K562 (cell line): ENCODE measurements at regions not wholly inside any gene's neighbourhood (a gene's known extent, or its start where the extent isn't known, plus 50 kb on each side); places are given as distances from the start of the nearest gene placed in this dataset.

Experiments
- ATAC-seq: fragments of 200-7000 bp; cut with Tn5 transposase; 3 replicates; pipeline ENCODE4 v1.9.1; 2020; ENCODE audit warnings: moderate library complexity
- BruUV-seq: library from RNA; stranded (reverse); fragments of 400-500 nt; replicated peaks from 2 replicates; lab custom pipeline; 2021; lab: Mats Ljungman, UMichigan
- CTCF ChIA-PET: fragments of 300-600 bp; formaldehyde crosslinking; extraction: SDS; loops from one replicate; lab custom pipeline; 2021; ENCODE audit warnings: low intra/inter-chr PET ratio; lab: Yijun Ruan, JAX
- POLR2A ChIA-PET: fragments of 300-600, 350-650 bp; sonication (Branson Sonifier 250); formaldehyde crosslinking; extraction: SDS; loops from one replicate; lab custom pipeline; 2021; ENCODE audit warnings: antibody characterized with exemption, inconsistent platforms; lab: Yijun Ruan, JAX
- DNase-seq, 4 experiments: peaks; one replicate each; pipeline versions ENCODE4 v3.0.0 to v3.0.0-alpha.2; 2011 to 2018; ENCODE audit warnings: low spot score in 3 of 4, mixed read lengths in 3 of 4; ENCODE audit errors: extremely low read depth in 1 of 4
- FAIRE-seq: peaks from 2 replicates; lab custom pipeline; 2011; peaks lifted over from hg19 to GRCh38; lab: Jason Lieb, UNC
- H2AFZ ChIP-seq: 2 replicates; pipeline ENCODE4 v1.6.0; 2011; ENCODE audit warnings: low read depth, low read length, control low read depth, inconsistent platforms
- H3K27ac ChIP-seq: fragments of 200-600 bp; 3 replicates; pipeline ENCODE4 v1.8.0; 2011; ENCODE audit warnings: low read depth, mild to moderate bottlenecking, control low read depth, inconsistent platforms, low read length, moderate library complexity, mixed read lengths; ENCODE audit errors: extremely low read depth
- H3K27me3 ChIP-seq, 2 experiments: fragments of 300-600 bp in 1 of 2; 2 replicates in 1 of 2; 3 replicates in 1 of 2; pipeline versions ENCODE4 v1.6.0 to v1.8.0; 2011; ENCODE audit warnings: inconsistent platforms in 2 of 2, low read length in 2 of 2, mild to moderate bottlenecking in 1 of 2, mixed read lengths in 1 of 2, moderate library complexity in 1 of 2; ENCODE audit not compliant: control insufficient read depth in 2 of 2, insufficient read depth in 2 of 2
- H3K36me3 ChIP-seq: fragments of 300-600 bp; 3 replicates; pipeline ENCODE4 v1.8.0; 2011; ENCODE audit warnings: mild to moderate bottlenecking, low read length, inconsistent platforms; ENCODE audit not compliant: control insufficient read depth, insufficient read depth
- H3K4me1 ChIP-seq, 2 experiments: fragments of 200-600 bp in 1 of 2; replicated peaks in 1 of 2; 2 replicates in 1 of 2; 3 replicates in 1 of 2; pipeline versions ENCODE4 v1.5.1 to v1.8.0; 2011; ENCODE audit warnings: inconsistent platforms in 2 of 2, low read length in 2 of 2, mild to moderate bottlenecking in 1 of 2, mixed read lengths in 1 of 2, moderate library complexity in 1 of 2; ENCODE audit not compliant: control insufficient read depth in 2 of 2, insufficient read depth in 2 of 2
- H3K4me2 ChIP-seq: 2 replicates; pipeline ENCODE4 v1.6.1; 2011; ENCODE audit warnings: low read length, control low read depth, inconsistent platforms, mixed read lengths; ENCODE audit not compliant: insufficient read depth
- H3K4me3 ChIP-seq: fragments of 200-600 bp; sonication (generic), shearing (Covaris generic); 2 replicates; pipeline ENCODE4 v1.5.1; 2016; ENCODE audit warnings: control low read depth, inconsistent platforms
- H3K79me2 ChIP-seq: fragments of 200-600 bp; 3 replicates; pipeline ENCODE4 v1.8.0; 2011; ENCODE audit warnings: low read length, inconsistent platforms; ENCODE audit not compliant: control insufficient read depth, insufficient read depth
- H3K9ac ChIP-seq, 2 experiments: 2 replicates each; pipeline versions ENCODE4 v1.6.0 to v1.6.1; 2011; ENCODE audit warnings: low read depth in 2 of 2, low read length in 2 of 2, control low read depth in 1 of 2, inconsistent platforms in 1 of 2, mild to moderate bottlenecking in 1 of 2, mixed read lengths in 1 of 2; ENCODE audit not compliant: insufficient read depth in 1 of 2
- H3K9me1 ChIP-seq: one replicate; pipeline ENCODE4 v1.6.0; 2011; ENCODE audit warnings: inconsistent platforms, mild to moderate bottlenecking, low read length, moderate library complexity; ENCODE audit not compliant: control insufficient read depth, insufficient read depth
- H3K9me3 ChIP-seq: replicated peaks from 2 replicates; pipeline ENCODE4 v1.5.1; 2011; ENCODE audit warnings: low read depth, low read length, inconsistent platforms; ENCODE audit not compliant: control insufficient read depth, insufficient read depth
- H4K20me1 ChIP-seq: replicated peaks from 2 replicates; pipeline ENCODE4 v1.6.1; 2011; ENCODE audit warnings: low read length, inconsistent platforms, mixed read lengths; ENCODE audit not compliant: control insufficient read depth, insufficient read depth
- CBFB ChIP-seq: sonication (generic); formaldehyde crosslinking; IDR thresholded peaks from 2 replicates; pipeline ENCODE4 v1.4.0; 2020; ENCODE audit warnings: mild to moderate bottlenecking, missing genetic modification reagents
- ESRRA ChIP-seq: fragments of 450-650 bp; IDR thresholded peaks from 2 replicates; pipeline ENCODE4 v1.6.1; 2014; ENCODE audit warnings: low read depth, mild to moderate bottlenecking, moderate library complexity, borderline replicate concordance
- HLTF ChIP-seq: fragments of 450-650 bp; IDR thresholded peaks from 2 replicates; pipeline ENCODE4 v1.6.1; 2016
- KHSRP ChIP-seq: fragments of 450-650 bp; IDR thresholded peaks from 2 replicates; pipeline ENCODE4 v1.6.1; 2017
- RNF2 ChIP-seq: sonication (generic); IDR thresholded peaks from 2 replicates; pipeline ENCODE4 v1.6.1; 2016
- TBP ChIP-seq: optimal IDR thresholded peaks from 2 replicates; pipeline ENCODE3; 2011; ENCODE audit warnings: low read depth, low read length, improper control_type of control experiment
- XRCC4 ChIP-seq: IDR thresholded peaks from one replicate; pipeline ENCODE4 v1.6.1; 2011; ENCODE audit not compliant: insufficient read depth, insufficient read length; ENCODE audit errors: extremely low read depth
- ZBTB8A ChIP-seq: fragments of 450-650 bp; IDR thresholded peaks from 2 replicates; pipeline ENCODE4 v1.6.1; 2018; ENCODE audit warnings: mild to moderate bottlenecking, moderate library complexity; ENCODE audit not compliant: partially characterized antibody
- ZFX ChIP-seq: sonication (generic); formaldehyde crosslinking; IDR thresholded peaks from 2 replicates; pipeline ENCODE4 v1.8.0; 2022; ENCODE audit warnings: mild to moderate bottlenecking, missing genetic modification reagents, moderate library complexity
- ZNF324 ChIP-seq: fragments of 250-450 bp; sonication (Bioruptor Pico); IDR thresholded peaks from 2 replicates; pipeline ENCODE4 v1.4.0; 2020; ENCODE audit warnings: mild to moderate bottlenecking
- ZNF347 ChIP-seq: fragments of 450-650 bp; formaldehyde crosslinking; IDR thresholded peaks from 2 replicates; pipeline ENCODE4 v1.4.0; 2020; ENCODE audit warnings: low read depth, mild to moderate bottlenecking, moderate library complexity
- ZNF395 ChIP-seq: fragments of 200-800 bp; sonication (Bioruptor generic); IDR thresholded peaks from 2 replicates; pipeline ENCODE4 v1.6.1; 2017; ENCODE audit warnings: missing genetic modification characterization, missing compliant biosample characterization
- ZNF766 ChIP-seq: fragments of 200-800 bp; sonication (Bioruptor generic); conservative IDR thresholded peaks from 2 replicates; pipeline ENCODE4 v1.6.1; 2016; ENCODE audit warnings: missing genetic modification characterization, missing compliant biosample characterization
- in situ Hi-C: fragments of 300-500 bp; cut with MboI; formaldehyde crosslinking; loops from 4 replicates; pipeline ENCODE4 v1.15.0; 2018; ENCODE audit warnings: inconsistent platforms, mixed read lengths
- intact Hi-C: fragments of 100-400 bp; cut with micrococcal nuclease; formaldehyde crosslinking; loops from 2 replicates; pipeline ENCODE4 v1.14.2; 2022
- TF ChIP-seq, protein P1 (sequence below): sonication (generic); formaldehyde crosslinking; IDR thresholded peaks from 2 replicates; pipeline ENCODE4 v1.8.0; 2023; ENCODE audit warnings: missing genetic modification reagents, mild to moderate bottlenecking, borderline replicate concordance

DNA sequence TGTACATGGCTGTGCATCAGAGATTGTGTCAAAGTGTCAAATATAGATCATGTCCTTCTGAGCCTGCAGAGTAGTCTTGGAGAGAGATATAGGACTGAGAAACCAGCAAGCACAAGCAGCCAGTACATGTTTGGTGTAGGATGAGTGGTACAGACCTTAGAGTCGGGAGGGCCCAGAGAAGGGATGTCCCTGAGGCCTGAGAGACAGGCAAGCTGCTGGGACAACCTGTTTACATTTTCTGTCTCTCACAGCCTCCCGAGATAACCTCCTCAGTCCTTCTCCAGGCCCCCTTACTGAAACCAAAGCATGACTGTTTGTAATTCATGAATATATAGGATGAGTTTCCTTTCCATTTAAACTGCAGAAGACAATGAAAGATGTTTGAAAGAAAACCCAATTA is 182.4 kb upstream of the STT3B start (continued):
- TF ChIP-seq CBFB (CRISPR knock-in tag) (no peak), ZNF766 (CRISPR knock-in tag) (no peak), HLTF (no peak), ZBTB8A (no peak)

GRCh38 chr3:31352331-31352730 is 180.4 kb upstream of the STT3B start:
- CTCF ChIA-PET: no interaction called here
- no TSS peak for BruUV-seq
- no peak for FAIRE-seq
- TF ChIP-seq KHSRP (no peak), ZNF324 (no peak), RNF2 (no peak), ZNF395 (CRISPR knock-in tag) (no peak), ESRRA (no peak), ZFX (no peak), XRCC4 (no peak), ZNF347 (CRISPR knock-in tag) (no peak), TBP (no peak)
- TF ChIP-seq, protein P1, sequence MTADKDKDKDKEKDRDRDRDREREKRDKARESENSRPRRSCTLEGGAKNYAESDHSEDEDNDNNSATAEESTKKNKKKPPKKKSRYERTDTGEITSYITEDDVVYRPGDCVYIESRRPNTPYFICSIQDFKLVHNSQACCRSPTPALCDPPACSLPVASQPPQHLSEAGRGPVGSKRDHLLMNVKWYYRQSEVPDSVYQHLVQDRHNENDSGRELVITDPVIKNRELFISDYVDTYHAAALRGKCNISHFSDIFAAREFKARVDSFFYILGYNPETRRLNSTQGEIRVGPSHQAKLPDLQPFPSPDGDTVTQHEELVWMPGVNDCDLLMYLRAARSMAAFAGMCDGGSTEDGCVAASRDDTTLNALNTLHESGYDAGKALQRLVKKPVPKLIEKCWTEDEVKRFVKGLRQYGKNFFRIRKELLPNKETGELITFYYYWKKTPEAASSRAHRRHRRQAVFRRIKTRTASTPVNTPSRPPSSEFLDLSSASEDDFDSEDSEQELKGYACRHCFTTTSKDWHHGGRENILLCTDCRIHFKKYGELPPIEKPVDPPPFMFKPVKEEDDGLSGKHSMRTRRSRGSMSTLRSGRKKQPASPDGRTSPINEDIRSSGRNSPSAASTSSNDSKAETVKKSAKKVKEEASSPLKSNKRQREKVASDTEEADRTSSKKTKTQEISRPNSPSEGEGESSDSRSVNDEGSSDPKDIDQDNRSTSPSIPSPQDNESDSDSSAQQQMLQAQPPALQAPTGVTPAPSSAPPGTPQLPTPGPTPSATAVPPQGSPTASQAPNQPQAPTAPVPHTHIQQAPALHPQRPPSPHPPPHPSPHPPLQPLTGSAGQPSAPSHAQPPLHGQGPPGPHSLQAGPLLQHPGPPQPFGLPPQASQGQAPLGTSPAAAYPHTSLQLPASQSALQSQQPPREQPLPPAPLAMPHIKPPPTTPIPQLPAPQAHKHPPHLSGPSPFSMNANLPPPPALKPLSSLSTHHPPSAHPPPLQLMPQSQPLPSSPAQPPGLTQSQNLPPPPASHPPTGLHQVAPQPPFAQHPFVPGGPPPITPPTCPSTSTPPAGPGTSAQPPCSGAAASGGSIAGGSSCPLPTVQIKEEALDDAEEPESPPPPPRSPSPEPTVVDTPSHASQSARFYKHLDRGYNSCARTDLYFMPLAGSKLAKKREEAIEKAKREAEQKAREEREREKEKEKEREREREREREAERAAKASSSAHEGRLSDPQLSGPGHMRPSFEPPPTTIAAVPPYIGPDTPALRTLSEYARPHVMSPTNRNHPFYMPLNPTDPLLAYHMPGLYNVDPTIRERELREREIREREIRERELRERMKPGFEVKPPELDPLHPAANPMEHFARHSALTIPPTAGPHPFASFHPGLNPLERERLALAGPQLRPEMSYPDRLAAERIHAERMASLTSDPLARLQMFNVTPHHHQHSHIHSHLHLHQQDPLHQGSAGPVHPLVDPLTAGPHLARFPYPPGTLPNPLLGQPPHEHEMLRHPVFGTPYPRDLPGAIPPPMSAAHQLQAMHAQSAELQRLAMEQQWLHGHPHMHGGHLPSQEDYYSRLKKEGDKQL (CRISPR knock-in tag): no peak

More at GRCh38 chr3:31352331-31352730, 180.4 kb upstream of the STT3B start:
- Histone ChIP-seq H3K4me1 (peaks cover 0 to 6% of the 10 kb centered on the region in 2 experiments; a peak in 3 of 5 replicates), H3K27me3 (no peaks in the 10 kb centered on the region), H3K79me2 (no peaks in the 10 kb centered on the region), H3K27ac (no peak overlapping the region), H3K9me1 (no peaks in the 10 kb centered on the region), H3K9ac (no peak overlapping the region), H2AFZ (no peak overlapping the region), H4K20me1 (no peaks in the 10 kb centered on the region), H3K9me3 (no peaks in the 10 kb centered on the region), H3K4me3 (no peak overlapping the region), H3K36me3 (no peaks in the 10 kb centered on the region), H3K4me2 (no peak overlapping the region)
- DNase-seq: no peak
- in situ Hi-C loops (no loop called here), intact Hi-C loops (loop anchor here (10.0 kb wide), 1 partner anchor 342 kb away; no protein-coding TSS in a partner anchor)
- ATAC-seq: no peak
- POLR2A ChIA-PET: no interaction called here
